HG03378 (cell line): ENCODE measurements at regions not wholly inside any gene's neighbourhood (a gene's known extent, or its start where the extent isn't known, plus 50 kb on each side); places are given as distances from the start of the nearest gene placed in this dataset.

Experiments
- ATAC-seq: cut with Tn5 transposase; IDR thresholded peaks from one replicate; pipeline ENCODE4 v1.9.1; 2021; ENCODE audit warnings: mild to moderate bottlenecking, moderate library complexity; ENCODE audit not compliant: unreplicated experiment

DNA sequence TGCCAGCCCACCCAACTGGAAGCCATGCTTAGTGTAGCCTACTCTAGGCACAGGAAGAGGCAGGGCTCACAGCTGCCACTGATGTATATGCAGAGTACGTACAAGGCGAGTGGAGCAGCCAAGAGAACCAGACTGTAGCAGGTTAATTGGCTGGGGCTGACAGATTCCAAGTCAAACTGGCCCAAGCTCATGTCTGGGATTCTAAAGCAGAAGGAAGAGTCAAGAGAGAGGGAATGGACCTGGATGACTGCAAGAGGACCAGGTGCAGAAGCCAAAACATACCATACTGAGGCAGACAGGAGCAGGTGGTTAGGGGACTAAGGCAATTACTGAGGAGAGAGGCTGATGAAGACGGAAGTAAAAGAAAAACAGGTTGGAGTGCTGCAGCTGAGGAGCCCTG is 51.3 kb upstream of the LRRN2 start:
- ATAC-seq: no peak

DNA sequence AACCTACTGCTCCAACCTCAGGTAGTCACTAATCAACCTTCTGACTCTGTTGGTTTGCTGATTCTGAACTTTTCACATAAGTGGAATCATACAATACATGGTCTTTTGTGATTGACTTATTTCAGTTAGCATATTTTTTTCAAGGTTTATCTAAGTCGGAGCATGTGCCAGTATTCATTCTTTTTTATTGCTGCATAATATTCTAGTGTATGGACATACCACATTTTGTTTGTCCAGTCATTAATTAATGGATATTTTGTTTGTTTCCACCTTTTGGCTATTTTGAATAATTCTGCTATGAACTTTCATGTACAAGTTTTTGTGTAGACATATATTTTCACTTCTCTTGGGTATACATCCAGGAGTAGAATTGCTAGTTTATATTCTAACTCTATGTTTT is 53.0 kb upstream of the LRRN2 start:
- ATAC-seq: no peak

DNA sequence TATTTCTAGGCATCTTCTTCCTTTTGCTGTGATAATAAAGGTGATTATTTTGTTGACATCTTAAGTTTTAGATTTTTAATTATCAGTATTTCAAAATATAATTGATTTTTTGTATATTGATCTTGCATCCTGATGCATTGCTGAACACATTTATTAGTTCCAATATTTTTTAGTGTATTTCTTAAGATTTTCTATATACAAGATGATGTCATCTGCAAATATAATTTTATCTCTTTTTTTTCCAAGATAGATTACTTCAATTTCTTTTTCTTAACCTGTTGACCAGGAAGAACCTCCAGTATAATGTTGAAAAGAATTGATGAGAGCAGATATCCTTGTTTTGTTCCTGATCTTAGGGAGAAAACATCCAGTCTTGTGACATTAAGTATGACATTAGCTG is 54.8 kb upstream of the LRRN2 start:
- ATAC-seq: no peak

DNA sequence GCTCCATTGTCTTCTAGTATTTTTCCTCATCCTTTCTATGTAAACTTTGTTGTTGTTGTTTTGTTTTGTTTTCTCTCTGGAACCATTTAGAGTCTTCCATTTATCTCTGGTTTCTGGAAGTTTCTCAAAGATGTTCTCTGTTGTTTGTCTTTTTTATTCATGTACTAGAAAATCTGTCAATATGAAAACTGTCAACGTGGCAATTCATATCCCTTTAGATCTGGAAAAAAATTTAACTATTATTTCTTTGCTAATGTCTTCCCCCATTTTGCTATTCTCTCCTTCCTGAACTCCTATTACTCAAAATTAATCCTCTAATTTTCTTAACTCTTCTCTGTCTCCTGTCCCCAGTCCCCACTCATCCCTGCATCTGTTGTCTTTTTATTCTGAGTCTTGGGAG is 55.9 kb upstream of the LRRN2 start:
- no peak for ATAC-seq

DNA sequence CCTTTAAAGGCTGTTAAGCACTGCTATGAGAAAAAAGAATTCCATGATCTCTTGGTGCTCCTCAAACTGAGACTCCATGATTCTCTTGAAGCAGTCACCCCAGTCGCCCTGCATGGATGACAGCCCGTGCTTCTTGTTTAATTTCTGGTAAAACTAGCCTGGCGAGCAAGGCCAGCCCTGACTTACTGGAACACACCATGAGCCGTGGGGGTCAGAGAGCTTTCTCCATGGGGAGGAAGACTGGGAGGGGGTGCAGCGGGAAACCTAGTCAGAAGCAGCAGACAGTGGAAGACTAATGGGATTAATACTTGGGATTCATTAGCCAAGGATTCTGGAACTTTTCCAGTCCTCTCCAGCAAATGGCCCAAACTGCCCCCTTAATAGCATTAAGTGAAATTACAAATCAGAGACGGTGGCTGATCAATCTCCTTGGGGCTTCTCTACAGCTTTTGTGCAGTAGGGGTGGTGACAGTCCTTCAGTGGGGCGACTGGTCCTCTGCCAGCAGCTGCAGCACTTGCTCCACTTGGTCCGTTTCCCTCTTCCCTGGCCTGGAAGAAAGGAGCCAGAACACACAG is 57.2 kb upstream of the LRRN2 start:
- no peak for ATAC-seq

DNA sequence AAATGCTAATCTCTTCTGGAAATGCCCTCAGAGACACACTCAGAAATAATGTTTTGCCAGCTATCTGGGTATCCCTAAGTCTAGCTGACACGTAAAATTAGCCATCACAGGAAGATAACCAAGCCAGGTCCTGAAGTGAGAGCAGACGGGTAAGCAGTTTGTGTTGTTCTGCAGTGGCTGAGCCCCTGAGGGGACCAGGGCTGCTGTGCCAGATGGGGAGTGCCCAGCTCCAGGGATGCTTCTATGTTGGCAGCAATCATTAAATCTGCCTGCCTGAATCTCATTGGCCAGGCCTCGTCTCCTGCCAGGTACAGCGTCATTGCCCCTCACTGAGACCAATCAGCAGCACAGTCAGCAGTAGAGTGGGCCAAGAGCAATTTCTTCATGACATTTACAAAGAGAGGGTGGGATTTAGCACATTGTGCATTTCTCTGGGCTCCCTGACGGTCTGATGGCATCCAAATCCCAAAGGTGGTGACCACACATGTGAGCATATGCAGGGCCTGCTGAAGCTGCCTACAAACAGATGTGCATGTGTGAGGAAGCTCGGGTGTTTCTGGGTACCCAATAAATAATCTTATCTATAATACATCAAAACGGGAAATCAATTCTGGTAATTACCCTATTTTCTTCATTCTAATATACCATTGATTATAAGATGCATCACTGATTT is 58.7 kb upstream of the LRRN2 start:
- no peak for ATAC-seq

DNA sequence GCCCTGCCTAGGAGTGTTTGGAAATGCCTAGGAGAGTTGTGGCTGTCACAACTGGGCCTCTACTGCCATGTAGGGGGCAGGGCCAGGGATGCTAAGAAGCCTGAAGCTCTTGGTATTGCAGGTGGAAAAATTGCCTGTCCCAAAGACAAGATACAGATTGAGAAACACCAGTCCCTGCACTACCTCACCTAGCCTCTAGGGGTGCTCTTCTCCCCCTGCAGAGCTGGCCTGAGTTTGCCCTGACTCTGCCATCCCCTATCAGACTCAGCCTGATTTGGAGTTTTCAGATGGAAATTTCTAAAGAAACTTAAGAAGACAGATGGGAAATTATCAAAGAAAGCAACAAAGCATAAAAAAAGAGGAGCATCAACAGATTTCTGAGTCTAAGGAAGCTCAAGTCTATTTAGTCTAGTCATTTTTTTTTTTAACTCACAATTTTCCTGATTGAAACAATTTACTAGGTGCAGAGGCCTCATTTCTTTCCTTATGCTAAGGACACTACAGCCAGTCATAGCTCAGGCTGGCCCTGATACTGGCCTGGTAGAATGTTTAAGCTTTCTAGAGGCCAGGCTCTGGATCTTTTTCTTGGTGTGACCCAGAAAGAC is 61.4 kb upstream of the LRRN2 start:
- no peak for ATAC-seq

DNA sequence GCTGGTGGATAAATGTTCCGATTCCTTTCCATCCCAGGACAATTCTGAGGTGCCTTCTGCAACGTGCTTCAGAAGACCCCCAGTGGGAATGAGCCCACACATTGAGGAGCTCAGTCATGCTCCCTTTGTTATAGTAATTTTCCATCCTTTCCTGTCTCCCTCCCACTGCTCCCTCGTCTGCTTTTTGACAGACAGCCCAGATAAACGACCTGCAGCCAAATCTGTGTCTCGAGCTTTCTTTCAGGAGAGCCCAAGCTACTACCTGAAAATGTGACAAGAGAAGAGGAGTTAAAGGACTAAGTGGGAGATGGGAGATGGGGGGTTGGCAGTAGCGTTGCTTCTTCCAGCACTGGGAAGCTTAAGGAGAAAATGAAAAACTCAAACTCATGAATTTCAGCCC is 65.9 kb upstream of the LRRN2 start:
- ATAC-seq: no peak

DNA sequence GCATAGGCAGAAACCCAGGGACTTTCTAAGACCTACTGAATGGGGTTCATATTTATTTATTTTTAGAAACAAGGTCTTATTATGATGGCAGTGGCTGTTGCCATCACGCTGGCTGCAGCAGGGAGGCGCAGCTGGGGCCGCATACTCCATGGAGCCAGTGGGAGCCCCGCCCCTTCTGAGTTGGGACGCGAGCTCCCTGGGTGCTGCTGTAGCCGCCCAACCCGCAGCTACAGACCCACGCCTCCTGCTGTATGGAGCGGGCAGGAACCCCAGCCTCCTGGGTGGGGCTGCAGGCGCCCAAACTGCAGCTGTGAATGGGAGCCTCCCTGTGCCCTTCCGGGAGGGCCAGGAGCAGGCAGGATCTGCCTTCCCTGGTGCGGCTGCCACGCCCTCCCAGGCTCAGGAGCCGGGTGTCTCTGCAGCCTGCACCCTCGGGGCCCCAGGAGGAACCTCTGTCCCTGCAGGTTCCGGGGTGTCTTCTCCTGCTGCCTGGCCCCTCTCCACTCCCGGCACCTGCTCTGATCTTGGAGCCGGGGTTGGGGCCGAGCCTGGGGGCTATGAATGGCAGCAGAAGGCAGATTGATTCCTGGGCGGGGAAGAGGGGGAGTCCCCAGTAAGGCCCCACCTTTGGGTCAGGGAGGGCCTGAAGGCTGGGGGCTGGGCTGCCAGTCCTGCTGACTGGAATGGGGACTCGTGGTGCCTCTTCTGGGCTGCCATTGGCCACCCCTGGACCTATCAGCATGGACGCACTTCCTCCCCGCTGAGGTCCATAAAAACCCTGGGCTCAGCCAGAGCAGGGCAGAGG is 66.5 kb upstream of the LRRN2 start:
- no peak for ATAC-seq

DNA sequence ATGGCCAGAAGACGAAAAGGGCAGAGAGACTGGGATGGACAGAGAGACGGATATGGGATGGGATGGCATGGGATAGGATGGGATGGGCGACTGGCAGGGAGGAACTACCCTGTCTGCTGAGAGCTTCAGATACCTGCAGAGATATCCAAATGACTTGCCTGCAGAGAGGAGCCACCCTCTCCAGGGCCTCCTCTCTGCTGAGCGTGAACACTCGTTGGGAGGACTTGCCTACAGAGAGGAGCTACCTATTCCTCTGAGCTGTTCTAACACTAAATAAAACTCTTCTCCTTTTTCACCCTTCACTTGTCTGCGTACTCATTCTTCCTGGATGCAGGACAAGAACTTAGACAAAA is 67.1 kb upstream of the LRRN2 start:
- no peak for ATAC-seq

DNA sequence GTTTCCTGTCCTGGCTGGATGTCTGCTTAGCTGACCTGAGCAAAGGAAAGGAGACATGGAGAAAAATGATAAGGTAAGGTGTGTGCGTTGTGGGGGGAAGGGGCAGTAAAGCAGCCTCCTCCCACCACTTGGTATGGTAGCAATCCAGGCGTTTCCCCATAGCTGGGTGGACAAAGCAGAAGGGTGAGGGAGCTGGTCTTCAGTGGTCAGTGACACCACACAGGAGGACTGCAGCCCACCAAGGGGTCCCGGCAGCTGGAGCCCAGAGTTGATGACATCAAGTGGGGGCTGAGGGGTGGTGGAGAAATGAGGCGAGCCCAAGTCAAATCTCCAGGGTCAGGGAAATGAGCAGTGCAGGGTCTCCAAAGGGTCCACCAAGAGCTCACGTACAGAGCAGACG is 69.3 kb upstream of the LRRN2 start:
- no peak for ATAC-seq

DNA sequence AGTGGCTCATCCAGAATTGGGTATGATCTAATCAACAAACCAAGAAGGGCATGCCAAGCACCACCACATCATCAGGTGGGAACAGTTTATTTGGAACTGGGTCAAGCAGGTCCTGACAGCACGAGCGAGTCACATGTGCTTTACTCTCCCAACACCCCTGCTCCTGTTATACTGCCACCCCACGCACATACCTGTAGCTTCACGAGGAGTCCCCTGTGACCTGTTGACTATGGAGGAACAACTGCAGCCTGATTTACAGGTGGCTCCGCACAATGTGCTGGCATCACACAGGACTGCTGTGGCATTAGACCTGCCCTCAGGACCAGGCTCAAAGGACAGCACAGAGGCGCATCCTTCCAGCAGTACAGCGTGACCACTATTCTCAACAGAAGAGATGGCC is 70.8 kb upstream of the LRRN2 start:
- no peak for ATAC-seq

DNA sequence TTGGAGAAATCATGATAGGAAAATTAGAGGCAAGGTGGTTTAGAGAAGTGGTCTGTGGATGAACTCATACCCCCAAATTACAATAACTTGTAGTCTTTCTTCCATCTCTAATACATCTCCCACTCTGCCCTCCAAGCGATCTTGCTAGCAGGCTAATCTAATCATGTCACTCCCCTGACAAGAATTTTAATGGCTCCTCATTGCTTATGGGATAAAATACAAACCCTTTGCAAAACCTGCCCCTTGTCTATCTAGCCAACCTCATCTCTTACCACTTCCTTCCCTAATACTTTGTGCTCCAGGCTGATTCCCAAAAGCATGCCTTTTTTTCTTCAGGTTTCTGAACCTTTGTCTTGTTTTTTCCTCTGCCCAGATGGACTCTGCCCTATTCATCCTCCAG is 71.3 kb upstream of the LRRN2 start:
- no peak for ATAC-seq

DNA sequence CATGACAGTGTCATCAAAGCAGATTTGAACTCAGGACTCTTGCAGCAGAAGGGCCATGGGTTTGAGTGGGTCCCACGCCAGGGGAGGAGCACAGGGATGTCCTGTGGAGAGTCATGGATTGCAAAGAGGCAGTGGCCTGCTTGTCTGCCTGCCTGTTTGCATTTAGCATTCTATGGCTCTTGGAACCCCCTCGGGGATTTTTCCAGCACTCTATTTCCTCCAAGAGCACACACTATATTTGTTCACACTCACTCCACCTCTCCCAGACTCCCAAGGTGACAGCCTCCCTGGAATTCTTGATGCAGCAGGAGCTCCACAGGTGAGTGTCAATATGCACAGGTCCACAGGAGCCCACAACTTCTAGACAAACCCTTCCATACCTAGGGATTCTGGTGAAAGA is 73.1 kb upstream of the LRRN2 start:
- no peak for ATAC-seq

DNA sequence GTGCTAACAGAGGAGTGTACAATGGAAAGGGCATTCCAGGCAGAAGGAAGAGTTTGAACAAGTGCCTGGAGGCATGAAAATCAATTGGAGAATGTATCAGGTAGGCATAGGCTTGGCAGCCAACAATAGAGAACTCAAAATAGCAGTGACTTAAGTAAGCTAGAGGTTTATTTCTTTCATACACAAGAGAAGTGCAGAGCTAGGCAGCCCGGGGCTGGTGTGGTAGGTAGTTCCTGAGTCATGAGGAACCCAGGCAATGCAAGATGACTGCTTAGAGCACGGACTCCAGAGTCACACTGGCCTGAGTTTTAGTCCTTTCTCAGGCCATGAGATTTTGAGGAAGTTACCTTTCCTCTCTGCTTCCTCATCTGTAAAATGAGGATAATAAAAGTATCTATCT is 74.8 kb upstream of the LRRN2 start:
- ATAC-seq: no peak

DNA sequence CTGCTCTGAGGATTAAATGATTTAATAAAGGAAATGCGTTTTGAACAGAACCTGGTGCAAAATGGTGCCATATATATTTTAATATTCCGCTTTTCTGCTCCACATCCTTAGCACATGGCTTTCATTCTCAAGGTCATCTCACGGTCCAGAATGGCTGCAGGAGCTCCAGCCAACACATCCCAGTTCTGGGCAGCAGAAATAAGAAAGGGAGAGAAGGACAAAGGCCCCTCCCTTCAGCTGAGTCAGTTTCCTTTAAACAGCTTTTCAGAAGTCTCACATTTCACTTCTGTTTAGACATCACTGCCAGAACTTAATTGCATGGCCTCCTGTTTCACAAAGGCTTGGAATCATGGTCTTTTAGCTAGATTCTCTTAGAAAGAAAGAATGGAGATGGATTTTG is 75.2 kb upstream of the LRRN2 start:
- ATAC-seq: no peak

DNA sequence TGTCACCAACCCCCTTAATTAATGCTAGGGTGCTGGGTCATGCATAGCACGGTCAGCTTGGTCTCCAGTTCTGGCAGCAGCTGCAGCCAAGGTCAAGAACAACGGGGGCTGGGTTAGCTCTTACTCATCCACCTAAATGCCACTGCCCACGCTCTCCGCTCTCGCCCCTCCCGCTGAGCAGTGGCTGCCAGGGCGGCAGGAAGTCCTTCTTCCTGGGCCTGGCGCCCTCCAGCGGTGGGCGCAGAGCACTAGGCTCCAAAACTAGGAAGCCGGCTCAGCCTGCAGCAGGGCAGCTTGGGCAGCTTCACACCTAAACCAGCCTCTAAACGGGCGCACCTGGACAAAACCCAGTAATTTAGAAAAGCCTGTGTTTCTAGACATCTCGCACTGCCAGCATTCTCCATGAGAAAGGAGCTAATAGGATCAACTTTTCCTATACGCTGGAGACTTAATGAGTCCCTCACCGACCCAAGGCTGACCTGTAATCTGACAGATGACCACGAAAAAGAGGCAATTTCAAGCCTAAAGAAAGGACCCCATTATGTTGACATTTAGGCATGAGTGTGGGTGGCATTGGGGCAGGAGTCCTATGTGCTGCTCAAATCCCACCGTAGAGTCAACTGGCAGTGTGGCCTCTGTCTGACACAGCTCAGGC is 78.4 kb upstream of the LRRN2 start:
- ATAC-seq: peak; percentile 65

DNA sequence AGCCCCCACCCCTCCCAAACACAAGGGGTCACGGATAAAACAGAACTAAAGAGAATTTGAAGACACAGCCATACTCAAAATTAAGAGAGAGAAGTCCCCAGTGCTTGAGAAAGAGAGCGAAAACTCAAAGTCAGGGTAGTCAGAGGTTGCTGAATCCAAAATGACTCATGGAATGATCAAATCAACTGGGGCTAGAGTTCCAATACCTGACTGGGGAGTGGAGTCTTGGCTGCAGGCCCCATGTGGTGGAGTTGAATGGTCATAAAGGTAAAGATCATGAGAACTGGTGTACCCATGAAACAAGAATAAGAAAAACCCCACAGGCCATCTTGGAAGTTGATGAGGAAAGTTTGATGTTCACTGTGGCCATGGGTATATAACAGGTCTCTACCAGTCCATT is 84.5 kb upstream of the LRRN2 start:
- no peak for ATAC-seq

DNA sequence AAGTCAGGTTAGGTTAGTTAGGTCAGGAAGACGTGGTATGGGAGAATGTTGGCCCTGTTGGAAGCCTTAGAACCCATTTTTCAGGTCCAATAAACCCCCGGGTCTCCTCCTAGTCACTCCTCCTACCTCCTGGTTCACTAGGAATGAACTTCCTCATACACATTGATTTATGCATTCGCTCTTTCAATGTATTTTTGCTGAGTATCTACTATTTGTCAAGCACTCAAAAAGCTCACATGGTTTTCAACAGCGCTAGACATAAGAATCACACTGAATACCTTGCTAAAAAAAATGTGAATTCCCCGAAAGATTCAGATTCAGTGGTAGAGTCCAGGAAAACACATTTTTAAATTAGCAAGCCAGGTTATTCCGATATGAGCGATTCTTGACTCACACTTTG is 85.8 kb upstream of the LRRN2 start:
- ATAC-seq: no peak

DNA sequence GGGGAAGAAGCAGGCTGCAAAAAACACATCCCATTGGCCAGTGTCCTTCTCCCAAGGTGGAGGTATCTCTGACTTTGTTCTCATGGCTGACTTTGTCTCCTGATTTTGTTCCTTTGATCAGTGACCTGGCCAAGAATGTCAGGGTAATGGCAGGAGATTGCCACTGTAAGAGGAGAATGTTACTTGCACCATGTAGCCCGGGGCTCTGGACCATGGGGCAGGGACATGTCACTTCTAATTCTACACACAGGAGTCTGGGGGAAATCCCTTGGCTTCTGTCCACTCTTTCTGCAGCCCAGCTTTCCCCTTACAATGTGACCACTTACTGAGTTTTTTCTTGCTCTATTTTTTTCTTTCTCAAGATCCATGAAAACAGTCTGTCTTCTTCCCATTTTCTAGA is 87.7 kb upstream of the LRRN2 start:
- ATAC-seq: no peak

DNA sequence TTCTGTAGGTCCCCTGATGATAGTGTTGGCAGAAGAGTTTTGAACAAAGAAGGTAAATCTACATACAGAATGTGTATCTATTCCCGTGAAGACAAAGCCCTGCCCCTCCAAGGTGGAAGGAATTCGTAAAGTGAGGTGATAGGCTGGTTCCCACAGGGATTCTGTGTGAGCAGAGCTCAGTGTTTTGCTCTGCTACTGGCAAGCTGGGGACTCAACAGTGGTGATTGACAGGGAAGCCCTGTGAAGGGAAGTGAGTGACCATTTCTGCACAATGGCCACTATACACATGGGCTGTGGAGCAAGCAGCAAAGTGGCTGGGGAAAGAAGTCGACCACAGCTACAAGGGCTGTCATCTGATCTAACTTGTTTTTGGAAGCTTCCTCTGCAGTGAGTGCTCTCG is 90.0 kb upstream of the LRRN2 start:
- ATAC-seq: no peak

DNA sequence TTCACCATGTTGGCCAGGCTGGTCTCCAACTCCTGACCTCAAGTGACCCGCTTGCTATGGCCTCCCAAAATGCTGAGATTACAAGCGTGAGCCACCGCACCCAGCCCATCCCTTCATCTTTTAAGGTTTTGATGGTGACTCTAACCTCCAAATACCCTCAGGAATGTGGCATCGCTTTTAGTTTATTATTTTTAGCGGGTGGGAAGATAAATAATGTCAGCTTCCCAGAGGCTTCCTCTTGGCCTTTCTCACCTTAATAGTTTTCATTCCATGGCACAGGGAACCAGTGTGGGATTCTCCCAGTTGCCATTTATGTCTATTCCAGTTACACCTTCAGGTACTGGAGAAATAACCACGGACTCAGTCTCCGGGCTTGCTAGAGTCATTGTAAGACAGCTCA is 92.1 kb upstream of the LRRN2 start:
- no peak for ATAC-seq
